ENCODE measurements at regions not wholly inside any gene's neighbourhood (a gene's known extent, or its start where the extent isn't known, plus 50 kb on each side); places are given as distances from the start of the nearest gene placed in this dataset.

GRCh38 chr5:5798041-5798440 lies 375.6 kb downstream of the ICE1 start:
- TF ChIP-seq CTCF (IDR thresholded peaks at IDR 0.05): no peak
- TF ChIP-seq POLR2A (IDR thresholded peaks at IDR 0.05): no peak
